ENCODE measurements at regions not wholly inside any gene's neighbourhood (a gene's known extent, or its start where the extent isn't known, plus 50 kb on each side); places are given as distances from the start of the nearest gene placed in this dataset.

DNA sequence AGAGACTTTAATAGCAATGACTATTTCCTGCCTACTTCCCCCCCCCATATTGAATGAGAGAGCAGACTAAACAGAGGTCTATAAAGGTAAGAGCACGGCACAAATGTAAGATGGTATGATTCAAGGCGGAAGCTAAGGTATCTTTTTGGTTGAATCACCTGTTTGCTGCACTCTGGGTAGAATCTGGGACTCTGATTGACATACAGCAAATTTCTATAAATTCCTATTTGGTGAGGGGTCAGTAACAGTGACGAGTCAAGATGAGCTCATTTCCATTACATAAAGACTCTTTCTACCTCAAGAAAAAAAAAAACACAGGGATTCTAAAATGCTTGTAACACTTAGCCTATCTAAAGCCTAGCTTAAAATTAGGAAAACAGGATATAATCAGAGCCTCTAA lies 297.3 kb downstream of the TNS1 start:
- TF ChIP-seq, protein P1, sequence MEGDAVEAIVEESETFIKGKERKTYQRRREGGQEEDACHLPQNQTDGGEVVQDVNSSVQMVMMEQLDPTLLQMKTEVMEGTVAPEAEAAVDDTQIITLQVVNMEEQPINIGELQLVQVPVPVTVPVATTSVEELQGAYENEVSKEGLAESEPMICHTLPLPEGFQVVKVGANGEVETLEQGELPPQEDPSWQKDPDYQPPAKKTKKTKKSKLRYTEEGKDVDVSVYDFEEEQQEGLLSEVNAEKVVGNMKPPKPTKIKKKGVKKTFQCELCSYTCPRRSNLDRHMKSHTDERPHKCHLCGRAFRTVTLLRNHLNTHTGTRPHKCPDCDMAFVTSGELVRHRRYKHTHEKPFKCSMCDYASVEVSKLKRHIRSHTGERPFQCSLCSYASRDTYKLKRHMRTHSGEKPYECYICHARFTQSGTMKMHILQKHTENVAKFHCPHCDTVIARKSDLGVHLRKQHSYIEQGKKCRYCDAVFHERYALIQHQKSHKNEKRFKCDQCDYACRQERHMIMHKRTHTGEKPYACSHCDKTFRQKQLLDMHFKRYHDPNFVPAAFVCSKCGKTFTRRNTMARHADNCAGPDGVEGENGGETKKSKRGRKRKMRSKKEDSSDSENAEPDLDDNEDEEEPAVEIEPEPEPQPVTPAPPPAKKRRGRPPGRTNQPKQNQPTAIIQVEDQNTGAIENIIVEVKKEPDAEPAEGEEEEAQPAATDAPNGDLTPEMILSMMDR (IDR thresholded peaks at IDR 0.05), result no peak
- no peak for TF ChIP-seq EZH2 (IDR thresholded peaks at IDR 0.05; ENCODE audit: borderline replicate concordance, insufficient read depth, low read depth, low read length, poor library complexity, severe bottlenecking)
